HG03066 (cell line): ENCODE measurements at regions not wholly inside any gene's neighbourhood (a gene's known extent, or its start where the extent isn't known, plus 50 kb on each side); places are given as distances from the start of the nearest gene placed in this dataset.

ENCODE experiments used
- ATAC-seq: cut with Tn5 transposase; IDR thresholded peaks from one replicate; pipeline ENCODE4 v1.9.1; 2021; ENCODE audit warnings: low read depth; ENCODE audit not compliant: unreplicated experiment

GRCh38 chr5:57862942-57863341 is 380.3 kb upstream of the ACTBL2 start:
- ATAC-seq, result no peak

GRCh38 chr5:57862471-57862911 is 379.9 kb upstream of the ACTBL2 start:
- ATAC-seq, result no peak

- no peak for ATAC-seq
Measured at GRCh38 chr5:57859626-57860025, 377.0 kb upstream of the ACTBL2 start.

- ATAC-seq, result no peak
Measured at GRCh38 chr5:57858905-57859304, 376.3 kb upstream of the ACTBL2 start.

GRCh38 chr5:57857696-57858095 is 375.1 kb upstream of the ACTBL2 start:
- ATAC-seq, result no peak

- no peak for ATAC-seq
Measured at GRCh38 chr5:57855831-57856230, 373.2 kb upstream of the ACTBL2 start.

GRCh38 chr5:57853929-57854697 is 371.5 kb upstream of the ACTBL2 start:
- ATAC-seq, result no peak

GRCh38 chr5:57850109-57850508 is 367.5 kb upstream of the ACTBL2 start:
- no peak for ATAC-seq

- no peak for ATAC-seq
Measured at GRCh38 chr5:57845025-57845424, 362.4 kb upstream of the ACTBL2 start.

- no peak for ATAC-seq
Measured at GRCh38 chr5:57844410-57844809, 361.8 kb upstream of the ACTBL2 start.

- no peak for ATAC-seq
Measured at GRCh38 chr5:57843059-57843367, 360.4 kb upstream of the ACTBL2 start.

GRCh38 chr5:57842364-57843058 is 359.9 kb upstream of the ACTBL2 start:
- ATAC-seq, result no peak

GRCh38 chr5:57841676-57842363 is 359.2 kb upstream of the ACTBL2 start:
- no peak for ATAC-seq

GRCh38 chr5:57839437-57840079 is 356.9 kb upstream of the ACTBL2 start:
- no peak for ATAC-seq

- ATAC-seq, result no peak
Measured at GRCh38 chr5:57839025-57839424, 356.4 kb upstream of the ACTBL2 start.

- ATAC-seq, result no peak
Measured at GRCh38 chr5:57836921-57837320, 354.3 kb upstream of the ACTBL2 start.

GRCh38 chr5:57836331-57836730 is 353.7 kb upstream of the ACTBL2 start:
- ATAC-seq, result no peak

GRCh38 chr5:57834829-57835608 is 352.4 kb upstream of the ACTBL2 start:
- ATAC-seq, result no peak

GRCh38 chr5:57833489-57833888 is 350.9 kb upstream of the ACTBL2 start:
- no peak for ATAC-seq

- no peak for ATAC-seq
Measured at GRCh38 chr5:57832875-57833274, 350.3 kb upstream of the ACTBL2 start.
